HepG2 (cell line): ENCODE measurements at regions not wholly inside any gene's neighbourhood (a gene's known extent, or its start where the extent isn't known, plus 50 kb on each side); places are given as distances from the start of the nearest gene placed in this dataset.

Experiments
- ATF7-NPFF ChIP-seq: sonication (generic); formaldehyde crosslinking; IDR thresholded peaks from 2 replicates; pipeline ENCODE4 v1.8.1; 2023; ENCODE audit warnings: mild to moderate bottlenecking, low read depth, missing genetic modification reagents, moderate library complexity
- ATRX ChIP-seq: sonication (generic); formaldehyde crosslinking; IDR thresholded peaks from 2 replicates; pipeline ENCODE4 v1.4.0; 2020; ENCODE audit warnings: missing genetic modification reagents, borderline replicate concordance
- CENPX ChIP-seq: sonication (generic); formaldehyde crosslinking; IDR thresholded peaks from 2 replicates; pipeline ENCODE4 v1.9.0; 2021; ENCODE audit warnings: mild to moderate bottlenecking, missing genetic modification reagents, moderate library complexity
- GATA4 ChIP-seq: sonication (generic); IDR thresholded peaks from 2 replicates; pipeline ENCODE4 v1.6.1; 2016; ENCODE audit warnings: antibody characterized with exemption, low read depth, borderline replicate concordance
- GMEB2 ChIP-seq: IDR thresholded peaks from 2 replicates; pipeline ENCODE4 v1.6.1; 2016; ENCODE audit warnings: missing biosample characterization, missing genetic modification reagents, low read depth
- ISL2 ChIP-seq: sonication (generic); formaldehyde crosslinking; IDR thresholded peaks from 2 replicates; pipeline ENCODE4 v1.5.0; 2020; ENCODE audit warnings: missing genetic modification reagents
- JUNB ChIP-seq: sonication (generic); formaldehyde crosslinking; IDR thresholded peaks from 2 replicates; pipeline ENCODE4 v1.8.0; 2022; ENCODE audit warnings: missing genetic modification reagents, mild to moderate bottlenecking, borderline replicate concordance
- PLRG1 ChIP-seq: fragments of 450-650 bp; conservative IDR thresholded peaks from 2 replicates; pipeline ENCODE4 v1.6.1; 2016
- SMC3 ChIP-seq: IDR thresholded peaks from 2 replicates; pipeline ENCODE4 v1.6.1; 2011; ENCODE audit warnings: low read length, improper control_type of control experiment
- SP2 ChIP-seq: sonication (generic); formaldehyde crosslinking; IDR thresholded peaks from 2 replicates; pipeline ENCODE4 v1.5.1; 2020; ENCODE audit warnings: mild to moderate bottlenecking, missing genetic modification reagents
- ZHX2 ChIP-seq, 2 experiments: sonication (generic) in 1 of 2; formaldehyde crosslinking in 1 of 2; IDR thresholded peaks; 2 replicates each; pipeline versions ENCODE4 v1.6.1 to v1.9.0; 2014 to 2022; ENCODE audit warnings: antibody characterized with exemption in 1 of 2, borderline replicate concordance in 1 of 2, inconsistent platforms in 1 of 2, low read depth in 1 of 2, missing genetic modification reagents in 1 of 2
- ZNF10 ChIP-seq: sonication (generic); formaldehyde crosslinking; IDR thresholded peaks from 2 replicates; pipeline ENCODE4 v1.4.0; 2020; ENCODE audit warnings: mild to moderate bottlenecking, low read depth, missing genetic modification reagents, borderline replicate concordance
- ZNF337 ChIP-seq: sonication (generic); formaldehyde crosslinking; IDR thresholded peaks from 2 replicates; pipeline ENCODE4 v1.5.1; 2020; ENCODE audit warnings: missing genetic modification reagents, low read depth, mild to moderate bottlenecking, borderline replicate concordance
- ZNF557 ChIP-seq: sonication (generic); formaldehyde crosslinking; IDR thresholded peaks from 2 replicates; pipeline ENCODE4 v1.4.0; 2020; ENCODE audit warnings: missing genetic modification reagents
- ZNF558 ChIP-seq: sonication (generic); formaldehyde crosslinking; IDR thresholded peaks from 2 replicates; pipeline ENCODE4 v1.9.0; 2022; ENCODE audit warnings: mild to moderate bottlenecking, missing genetic modification reagents, borderline replicate concordance
- ZNF569 ChIP-seq: sonication (generic); formaldehyde crosslinking; IDR thresholded peaks from 2 replicates; pipeline ENCODE4 v1.5.0; 2020; ENCODE audit warnings: mild to moderate bottlenecking, missing genetic modification reagents, moderate library complexity, borderline replicate concordance
- ZNF652 ChIP-seq: IDR thresholded peaks from 2 replicates; pipeline ENCODE4 v1.6.1; 2016; ENCODE audit warnings: low read depth, borderline replicate concordance
- ZSCAN20 ChIP-seq: sonication (generic); formaldehyde crosslinking; IDR thresholded peaks from 2 replicates; pipeline ENCODE4 v1.4.0; 2020; ENCODE audit warnings: missing genetic modification reagents, mild to moderate bottlenecking, borderline replicate concordance
- ZSCAN21 ChIP-seq: sonication (generic); formaldehyde crosslinking; IDR thresholded peaks from 2 replicates; pipeline ENCODE4 v1.8.0; 2022; ENCODE audit warnings: mild to moderate bottlenecking, missing genetic modification reagents, moderate library complexity, borderline replicate concordance
- ZXDC ChIP-seq: sonication (generic); formaldehyde crosslinking; IDR thresholded peaks from 2 replicates; pipeline ENCODE4 v1.5.0; 2020; ENCODE audit warnings: mild to moderate bottlenecking, missing genetic modification reagents

- no peak for TF ChIP-seq JUNB (CRISPR knock-in tag)
- TF ChIP-seq ZHX2 (IDR thresholded peaks at IDR 0.05; ENCODE audit: low read depth) = no peak
- no peak for TF ChIP-seq ZHX2 (CRISPR knock-in tag; IDR thresholded peaks at IDR 0.05; ENCODE audit: borderline replicate concordance)
- no peak for TF ChIP-seq ZNF652 (CRISPR knock-in tag)
- TF ChIP-seq ISL2 (CRISPR knock-in tag) = peak; percentile 97
- no peak for TF ChIP-seq ZNF558 (CRISPR knock-in tag)
- no peak for TF ChIP-seq ZXDC
- no peak for TF ChIP-seq ZSCAN20 (CRISPR knock-in tag)
- TF ChIP-seq SMC3 = no peak
- TF ChIP-seq GATA4 = peak; percentile 44; the same call in 1 of the 2 replicates
- TF ChIP-seq ATRX (CRISPR knock-in tag) = no peak
- no peak for TF ChIP-seq SP2 (CRISPR knock-in tag)
- no peak for TF ChIP-seq ZNF10
- TF ChIP-seq ATF7-NPFF = no peak
- no peak for TF ChIP-seq GMEB2
- TF ChIP-seq ZNF557 (CRISPR knock-in tag) = no peak
- no peak for TF ChIP-seq ZNF337 (CRISPR knock-in tag)
- 0 out of 2 replicates have a peak, but pooled peaks have one; percentile 34 for TF ChIP-seq ZSCAN21 (CRISPR knock-in tag)
- no peak for TF ChIP-seq CENPX (CRISPR knock-in tag)
- TF ChIP-seq ZNF569 (CRISPR knock-in tag) = no peak
- no peak for TF ChIP-seq PLRG1
Observed at GRCh38 chr14:54291491-54292191, 105.2 kb upstream of the CDKN3 start (continued).
